Pons (tissue), 1 donor: ENCODE measurements at regions not wholly inside any gene's neighbourhood (a gene's known extent, or its start where the extent isn't known, plus 50 kb on each side); places are given as distances from the start of the nearest gene placed in this dataset.
"Not testable (repeated sequence)": the region's sequence is repeated elsewhere in the genome, so short reads cannot be mapped to it uniquely, and the experiment has no call there.

Experiments used
- DNase-seq: peaks from one replicate; pipeline ENCODE4 v3.0.0-alpha.2; 2016; ENCODE audit warnings: low spot score

GRCh38 chr11:112617098-112617425, 344.2 kb upstream of the NCAM1 start:
- no peak for DNase-seq

DNA sequence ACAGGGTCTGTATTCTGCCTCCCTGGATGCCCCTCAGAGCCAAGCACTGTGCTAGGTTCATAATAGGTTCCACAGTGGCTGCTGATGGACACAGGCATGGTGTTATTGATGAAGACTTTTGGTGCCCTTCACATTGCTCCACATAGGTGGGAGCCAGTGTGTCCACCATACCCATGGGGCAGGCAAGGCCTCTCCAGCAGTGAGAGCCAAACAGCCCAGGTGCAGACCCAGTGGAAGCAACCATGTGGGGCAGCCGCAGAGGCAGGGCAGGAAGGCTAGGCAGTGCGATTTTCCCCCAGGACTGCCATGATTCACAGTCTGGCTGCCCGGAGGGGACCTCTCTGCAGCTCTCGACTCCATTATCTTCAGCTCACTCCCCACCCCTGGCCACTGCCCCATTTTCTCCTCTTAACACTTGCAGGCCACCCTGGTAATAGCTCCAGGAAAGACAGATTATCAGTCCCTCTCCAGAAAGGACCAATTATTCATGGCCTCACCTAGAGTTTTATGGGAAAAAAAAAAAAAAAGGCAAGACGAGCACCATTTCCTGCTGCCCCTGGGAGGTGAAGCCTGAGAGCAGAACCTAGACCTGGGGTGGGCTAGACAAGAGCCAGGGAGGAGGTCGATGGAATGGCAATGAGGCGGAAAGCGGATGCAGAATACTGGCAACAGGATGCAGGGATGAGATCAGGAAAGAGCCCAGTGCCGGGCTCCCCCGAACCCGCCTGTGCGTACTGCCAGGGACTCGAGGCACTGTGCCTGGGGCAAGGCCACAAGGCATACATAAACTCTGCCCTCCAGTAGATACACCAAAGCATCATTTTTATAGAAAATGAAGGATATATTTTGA, 343.0 kb upstream of the NCAM1 start:
- DNase-seq: no peak

GRCh38 chr11:112619106-112619505, 342.1 kb upstream of the NCAM1 start:
- DNase-seq: no peak

- no peak for DNase-seq
These were observed 340.4 kb upstream of the NCAM1 start for GRCh38 chr11:112620621-112621394.

DNA sequence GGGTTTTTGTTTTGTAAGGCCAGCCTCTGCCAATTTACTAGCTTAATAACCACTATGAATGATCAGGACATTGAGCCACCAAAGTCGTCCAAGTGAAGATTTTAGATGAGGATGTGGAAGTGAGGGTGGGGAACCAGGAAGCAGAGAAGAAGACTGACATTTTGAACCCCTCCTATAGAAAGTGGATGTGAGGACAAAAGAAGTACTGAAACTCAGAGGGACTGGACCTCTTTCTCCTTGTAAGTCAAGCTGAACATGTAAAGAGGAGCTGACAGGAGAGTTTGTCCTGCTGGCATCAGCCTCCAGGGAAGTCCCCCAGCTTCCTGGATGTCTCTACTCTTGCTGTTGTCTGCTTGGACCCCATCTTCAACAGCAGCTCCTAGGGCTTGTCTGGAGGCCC, 338.2 kb upstream of the NCAM1 start:
- no peak for DNase-seq

- no peak for DNase-seq
These were observed 336.8 kb upstream of the NCAM1 start for GRCh38 chr11:112624431-112624830.

GRCh38 chr11:112624971-112625370, 336.2 kb upstream of the NCAM1 start:
- not testable (repeated sequence) for DNase-seq

DNA sequence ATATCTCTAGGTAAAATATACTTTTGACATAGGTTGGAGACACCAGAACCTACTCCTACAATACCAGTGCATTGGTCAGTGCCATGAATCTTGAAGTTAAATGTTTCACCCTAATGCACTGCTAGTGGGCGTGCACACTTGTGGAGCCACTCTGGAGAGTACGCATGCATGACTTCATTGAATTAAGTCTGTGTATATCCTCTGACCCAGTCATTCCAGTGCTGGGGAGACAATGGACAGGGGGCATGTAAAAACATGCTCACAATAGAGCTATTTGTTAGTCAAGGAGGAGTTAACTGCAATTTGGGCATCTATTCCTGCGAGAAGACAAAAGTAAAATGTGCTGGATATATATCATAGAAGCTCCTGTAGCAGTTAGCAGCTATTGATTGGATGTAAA, 335.4 kb upstream of the NCAM1 start:
- no peak for DNase-seq

DNA sequence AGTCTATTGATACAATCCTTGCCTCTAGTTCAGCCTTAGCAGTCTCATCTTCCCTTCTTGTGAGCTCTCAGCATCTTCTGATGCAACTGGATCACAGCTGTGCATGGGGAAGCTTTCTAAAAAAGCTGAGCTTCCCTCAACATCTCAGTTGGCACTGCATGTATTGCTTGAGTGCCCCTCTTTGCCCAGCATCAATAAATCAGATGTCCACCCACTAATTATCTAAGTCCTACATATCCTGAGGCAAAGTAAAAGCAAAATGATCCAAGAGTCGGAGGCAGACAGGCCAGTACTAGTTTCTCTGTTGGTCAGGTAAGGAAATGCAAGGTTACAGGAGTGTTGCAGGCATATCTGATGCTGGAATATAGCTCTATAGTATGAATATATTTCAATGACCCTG, 334.5 kb upstream of the NCAM1 start:
- DNase-seq: no peak

GRCh38 chr11:112627588-112628045, 333.6 kb upstream of the NCAM1 start:
- no peak for DNase-seq

- no peak for DNase-seq
These were observed 332.5 kb upstream of the NCAM1 start for GRCh38 chr11:112628676-112629075.

DNA sequence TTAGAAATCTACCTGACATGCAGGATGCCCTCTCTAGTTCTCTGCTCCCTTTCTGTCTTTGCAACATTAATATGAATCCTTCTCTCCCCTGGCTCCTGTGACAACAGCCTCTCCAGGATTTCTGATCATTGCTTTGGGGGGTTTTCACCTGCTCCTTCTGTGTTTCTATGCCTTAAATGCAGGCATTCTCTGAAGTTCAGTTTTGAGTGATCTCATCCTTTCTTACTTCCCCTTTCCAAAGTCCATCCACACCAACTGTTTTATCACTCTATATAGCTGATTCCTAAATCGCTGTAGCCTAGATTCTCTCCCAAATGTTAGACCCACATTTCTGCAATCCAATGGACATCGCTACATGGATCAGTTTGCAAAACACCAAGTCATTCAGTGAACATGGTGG, 330.7 kb upstream of the NCAM1 start:
- no peak for DNase-seq

DNA sequence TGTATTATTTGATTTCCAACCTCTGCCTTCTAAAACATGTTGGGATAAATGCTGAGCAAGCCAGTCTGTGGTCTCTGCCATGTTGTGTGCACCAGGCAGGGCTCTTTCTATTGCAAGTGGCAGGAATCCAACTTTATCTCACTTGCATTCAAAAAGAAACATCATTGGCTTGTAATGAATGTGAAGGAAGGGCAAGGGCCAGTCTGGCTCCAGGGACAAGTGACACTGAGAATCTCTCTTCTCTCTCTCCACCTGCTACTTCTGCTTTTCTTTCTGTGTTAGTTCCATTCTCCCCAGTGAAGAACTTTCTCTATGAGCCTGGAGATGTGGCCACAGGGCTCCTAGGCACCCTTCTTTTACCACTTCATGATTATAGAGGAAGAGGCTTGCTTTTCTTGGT, 329.9 kb upstream of the NCAM1 start:
- DNase-seq: peak; percentile 40

- no peak for DNase-seq
These were observed 328.2 kb upstream of the NCAM1 start for GRCh38 chr11:112632866-112633505.

- DNase-seq: no peak
These were observed 326.7 kb upstream of the NCAM1 start for GRCh38 chr11:112634551-112634950.

DNA sequence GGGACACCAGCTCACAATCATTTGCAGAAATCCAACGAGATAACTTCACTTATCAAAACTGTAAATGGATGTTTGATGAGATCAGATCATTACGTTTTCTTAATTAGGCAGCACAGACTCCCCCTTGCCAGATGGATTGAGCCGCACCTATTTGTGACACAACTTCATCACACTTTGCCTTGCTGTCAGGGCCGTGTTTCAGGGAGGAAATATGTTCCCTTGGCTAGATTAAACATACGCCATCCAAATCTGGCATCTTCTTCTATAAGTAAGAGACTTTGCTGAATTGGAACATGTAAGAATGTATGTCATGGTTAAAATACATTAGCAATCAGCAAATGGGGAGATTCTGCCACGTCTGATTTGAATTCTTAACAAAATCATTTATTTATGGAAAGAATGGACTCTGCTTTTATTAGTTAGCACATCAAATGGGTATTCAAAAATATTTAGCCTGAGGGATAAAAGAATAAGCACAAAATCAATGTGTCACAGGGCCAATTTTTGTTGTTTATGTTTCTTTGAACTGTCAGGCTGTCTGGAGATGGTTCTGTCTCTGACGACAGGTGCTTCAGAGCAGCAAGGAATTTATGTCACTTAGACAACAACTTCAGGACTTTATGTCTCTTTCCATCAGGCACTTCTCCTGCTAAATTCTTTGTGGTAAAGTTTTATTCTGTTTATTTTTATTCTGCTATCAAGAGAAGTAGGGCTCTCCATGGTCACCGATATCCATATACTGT, 326.1 kb upstream of the NCAM1 start:
- DNase-seq: no peak

- DNase-seq: peak; percentile 99
These were observed 324.1 kb upstream of the NCAM1 start for GRCh38 chr11:112637076-112637475.

- DNase-seq: no peak
These were observed 323.3 kb upstream of the NCAM1 start for GRCh38 chr11:112637876-112638275.

DNA sequence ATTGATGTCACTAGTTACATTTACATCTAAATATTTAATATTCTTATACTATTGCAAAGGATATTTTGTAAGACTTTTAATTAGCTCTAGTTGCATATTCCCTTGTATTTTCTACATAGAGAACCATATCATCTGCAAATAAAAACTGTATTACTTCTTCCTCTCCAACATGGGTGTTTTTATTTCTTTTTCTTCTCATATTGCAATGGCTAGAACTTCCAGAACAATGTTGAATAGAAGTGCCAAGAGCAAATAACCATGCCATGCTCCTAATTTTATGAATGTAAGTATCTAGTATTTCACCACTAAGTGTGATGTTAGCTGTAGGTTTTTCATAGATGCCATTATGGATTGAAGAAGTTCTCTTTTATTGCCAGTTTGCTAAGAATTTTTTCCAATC, 321.8 kb upstream of the NCAM1 start:
- DNase-seq: no peak

- DNase-seq: no peak
These were observed 317.8 kb upstream of the NCAM1 start for GRCh38 chr11:112643416-112643815.

- no peak for DNase-seq
These were observed 316.6 kb upstream of the NCAM1 start for GRCh38 chr11:112644410-112645131.

DNA sequence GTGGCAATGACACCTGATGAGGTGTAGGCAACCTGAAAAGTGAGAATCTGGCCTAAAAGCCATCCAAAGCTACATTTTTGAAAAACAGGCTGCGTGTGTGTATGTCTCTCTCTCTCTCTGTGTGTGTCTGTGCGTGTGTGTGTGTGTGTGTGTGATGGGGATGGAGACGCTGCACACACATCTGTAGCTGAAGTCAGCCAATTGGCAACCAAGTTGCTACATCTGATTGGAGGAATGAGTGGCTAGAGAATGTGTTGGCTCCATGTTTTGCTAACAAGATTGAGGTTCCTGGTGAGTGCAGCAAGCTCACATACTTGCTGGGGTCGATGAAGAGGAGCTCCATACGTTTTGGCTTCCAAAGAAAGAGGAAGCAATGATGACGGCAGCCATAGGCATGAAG, 311.4 kb upstream of the NCAM1 start:
- no peak for DNase-seq
